Astrocyte (in vitro differentiated cells and primary cell): ENCODE measurements at regions not wholly inside any gene's neighbourhood (a gene's known extent, or its start where the extent isn't known, plus 50 kb on each side); places are given as distances from the start of the nearest gene placed in this dataset.

Experiments
- DNase-seq: peaks from one replicate; pipeline ENCODE4 v3.0.0-alpha.2; 2010; ENCODE audit warnings: low read depth
- FAIRE-seq: peaks from 2 replicates; lab custom pipeline; 2011; peaks lifted over from hg19 to GRCh38; lab: Jason Lieb, UNC
- H2AFZ ChIP-seq: 2 replicates; pipeline ENCODE4 v1.6.0; 2012; ENCODE audit warnings: low read depth, low read length, inconsistent platforms
- H3K27ac ChIP-seq: 2 replicates; pipeline ENCODE4 v1.5.1; 2011; ENCODE audit warnings: low read depth, low read length, inconsistent platforms
- H3K27me3 ChIP-seq: 2 replicates; pipeline ENCODE4 v1.6.0; 2011; ENCODE audit warnings: low read length, inconsistent platforms; ENCODE audit not compliant: insufficient read depth
- H3K36me3 ChIP-seq: 2 replicates; pipeline ENCODE4 v1.5.1; 2011; ENCODE audit warnings: low read length, inconsistent platforms; ENCODE audit not compliant: insufficient read depth
- H3K4me1 ChIP-seq: 2 replicates; pipeline ENCODE4 v1.5.1; 2011; ENCODE audit warnings: low read length, inconsistent platforms; ENCODE audit not compliant: insufficient read depth
- H3K4me2 ChIP-seq: 2 replicates; pipeline ENCODE4 v1.6.0; 2012; ENCODE audit warnings: low read length, inconsistent platforms
- H3K4me3 ChIP-seq: 2 replicates; pipeline ENCODE4 v1.5.1; 2011; ENCODE audit warnings: low read depth, mild to moderate bottlenecking, low read length, inconsistent platforms; ENCODE audit not compliant: insufficient read depth
- H3K79me2 ChIP-seq: 2 replicates; pipeline ENCODE4 v1.6.0; 2012; ENCODE audit warnings: mild to moderate bottlenecking, low read length, inconsistent platforms; ENCODE audit not compliant: insufficient read depth
- H3K9ac ChIP-seq: 2 replicates; pipeline ENCODE4 v1.6.0; 2012; ENCODE audit warnings: mild to moderate bottlenecking, low read length, inconsistent platforms
- H3K9me3 ChIP-seq: 2 replicates; pipeline ENCODE4 v1.5.1; 2012; ENCODE audit warnings: low read depth, mild to moderate bottlenecking, low read length, inconsistent platforms; ENCODE audit not compliant: insufficient read depth
- H4K20me1 ChIP-seq: 2 replicates; pipeline ENCODE4 v1.6.0; 2012; ENCODE audit warnings: low read length, inconsistent platforms; ENCODE audit not compliant: insufficient read depth
- H3K27ac Mint-ChIP-seq: one replicate; pipeline ENCODE4 v1.8.0; 2021; ENCODE audit warnings: mild to moderate bottlenecking, mixed read lengths; ENCODE audit not compliant: unreplicated experiment
- H3K27me3 Mint-ChIP-seq: one replicate; pipeline ENCODE4 v1.8.0; 2021; ENCODE audit warnings: low read depth, mixed read lengths; ENCODE audit not compliant: unreplicated experiment
- H3K36me3 Mint-ChIP-seq: one replicate; pipeline ENCODE4 v1.8.0; 2021; ENCODE audit warnings: low read depth, mixed read lengths; ENCODE audit not compliant: unreplicated experiment
- H3K4me1 Mint-ChIP-seq: one replicate; pipeline ENCODE4 v1.8.0; 2021; ENCODE audit warnings: low read depth, mixed read lengths; ENCODE audit not compliant: unreplicated experiment
- H3K4me3 Mint-ChIP-seq: one replicate; pipeline ENCODE4 v1.8.0; 2021; ENCODE audit warnings: mild to moderate bottlenecking, moderate library complexity, mixed read lengths; ENCODE audit not compliant: unreplicated experiment
- H3K9me3 Mint-ChIP-seq: one replicate; pipeline ENCODE4 v1.8.0; 2021; ENCODE audit warnings: mild to moderate bottlenecking, mixed read lengths; ENCODE audit not compliant: unreplicated experiment
- EZH2 ChIP-seq: IDR thresholded peaks from 2 replicates; pipeline ENCODE4 v1.6.1; 2012; ENCODE audit warnings: mild to moderate bottlenecking, low read length, inconsistent platforms; ENCODE audit not compliant: insufficient read depth
- TF ChIP-seq, protein P1 (sequence below): IDR thresholded peaks from 2 replicates; pipeline ENCODE4 v1.5.1; 2011; ENCODE audit warnings: low read depth, mild to moderate bottlenecking, inconsistent platforms, low read length, moderate library complexity; ENCODE audit not compliant: insufficient read depth

DNA sequence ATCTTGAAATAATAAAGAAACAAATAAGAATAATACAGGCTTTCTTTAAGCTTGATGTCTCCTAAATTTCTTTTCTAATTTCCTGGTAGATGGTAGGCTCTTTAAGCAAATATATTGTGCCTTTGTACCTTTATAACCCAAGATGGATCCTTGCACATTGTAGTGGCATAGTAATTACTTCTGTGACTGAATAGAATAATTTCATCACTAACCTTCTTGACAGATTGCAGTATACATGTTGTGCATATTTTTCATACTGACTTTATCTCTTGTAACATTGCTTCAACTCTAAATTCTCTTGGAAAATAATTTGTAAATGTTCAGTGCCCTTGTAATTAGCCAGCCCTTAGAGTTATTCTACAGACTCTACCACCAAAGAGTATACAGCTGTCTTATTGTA, 1433.8 kb upstream of the GBE1 start:
- H3K4me1 ChIP-seq = peaks cover 7% of the 10 kb centered on the region
- no peaks in the 10 kb centered on the region for H3K9me3 ChIP-seq
- H4K20me1 ChIP-seq = no peaks in the 10 kb centered on the region
- no peak overlapping the region for H2AFZ ChIP-seq
- H3K36me3 Mint-ChIP-seq = no peaks in the 10 kb centered on the region
- no peak overlapping the region for H3K4me3 Mint-ChIP-seq
- H3K4me3 ChIP-seq = no peak overlapping the region
- peaks cover 15% of the 10 kb centered on the region for H3K4me1 Mint-ChIP-seq
- H3K27ac Mint-ChIP-seq = no peak overlapping the region
- no peaks in the 10 kb centered on the region for H3K27me3 ChIP-seq
- TF ChIP-seq, protein P1, sequence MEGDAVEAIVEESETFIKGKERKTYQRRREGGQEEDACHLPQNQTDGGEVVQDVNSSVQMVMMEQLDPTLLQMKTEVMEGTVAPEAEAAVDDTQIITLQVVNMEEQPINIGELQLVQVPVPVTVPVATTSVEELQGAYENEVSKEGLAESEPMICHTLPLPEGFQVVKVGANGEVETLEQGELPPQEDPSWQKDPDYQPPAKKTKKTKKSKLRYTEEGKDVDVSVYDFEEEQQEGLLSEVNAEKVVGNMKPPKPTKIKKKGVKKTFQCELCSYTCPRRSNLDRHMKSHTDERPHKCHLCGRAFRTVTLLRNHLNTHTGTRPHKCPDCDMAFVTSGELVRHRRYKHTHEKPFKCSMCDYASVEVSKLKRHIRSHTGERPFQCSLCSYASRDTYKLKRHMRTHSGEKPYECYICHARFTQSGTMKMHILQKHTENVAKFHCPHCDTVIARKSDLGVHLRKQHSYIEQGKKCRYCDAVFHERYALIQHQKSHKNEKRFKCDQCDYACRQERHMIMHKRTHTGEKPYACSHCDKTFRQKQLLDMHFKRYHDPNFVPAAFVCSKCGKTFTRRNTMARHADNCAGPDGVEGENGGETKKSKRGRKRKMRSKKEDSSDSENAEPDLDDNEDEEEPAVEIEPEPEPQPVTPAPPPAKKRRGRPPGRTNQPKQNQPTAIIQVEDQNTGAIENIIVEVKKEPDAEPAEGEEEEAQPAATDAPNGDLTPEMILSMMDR = no peak
- TF ChIP-seq EZH2 = no peak
- no peaks in the 10 kb centered on the region for H3K27me3 Mint-ChIP-seq
- no peak overlapping the region for H3K4me2 ChIP-seq
- H3K9me3 Mint-ChIP-seq = no peaks in the 10 kb centered on the region
- DNase-seq = no peak
- no peak overlapping the region for H3K9ac ChIP-seq
- H3K27ac ChIP-seq = no peak overlapping the region
- no peaks in the 10 kb centered on the region for H3K36me3 ChIP-seq
- H3K79me2 ChIP-seq = no peaks in the 10 kb centered on the region
- FAIRE-seq = no peak

DNA sequence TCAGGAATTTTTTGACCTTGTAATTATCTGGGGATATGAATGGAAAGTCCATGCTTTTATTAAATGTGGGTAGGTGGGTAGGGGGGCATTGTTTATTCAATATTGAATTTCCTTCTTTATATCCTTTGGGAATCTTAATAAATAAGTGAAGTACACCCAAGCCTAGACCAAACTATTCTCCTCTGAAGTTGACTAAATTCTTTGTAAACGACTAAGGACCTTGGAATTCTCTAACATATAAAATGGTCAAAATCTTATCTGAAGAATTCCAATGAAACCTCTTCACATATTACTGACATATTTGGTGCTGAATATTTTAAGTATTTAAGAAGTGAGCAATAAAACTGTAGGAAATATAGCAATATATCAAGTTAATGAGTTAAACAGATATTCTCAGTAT, 1432.1 kb upstream of the GBE1 start:
- H2AFZ ChIP-seq = no peak overlapping the region
- TF ChIP-seq, protein P1 = no peak
- TF ChIP-seq EZH2 = no peak
- peaks cover 7% of the 10 kb centered on the region for H3K4me1 ChIP-seq
- DNase-seq (peak; percentile 67), FAIRE-seq (no peak)
- no peaks in the 10 kb centered on the region for H3K36me3 ChIP-seq
- Mint-ChIP-seq H3K4me1 (peaks cover 15% of the 10 kb centered on the region), H3K27ac (peak overlapping the region; percentile 82), H3K4me3 (no peak overlapping the region), H3K9me3 (no peaks in the 10 kb centered on the region), H3K36me3 (no peaks in the 10 kb centered on the region), H3K27me3 (no peaks in the 10 kb centered on the region)
- no peak overlapping the region for H3K27ac ChIP-seq
- peak overlapping the region; percentile 4 for H3K4me2 ChIP-seq
- no peaks in the 10 kb centered on the region for H3K9me3 ChIP-seq
- H4K20me1 ChIP-seq = no peaks in the 10 kb centered on the region
- H3K9ac ChIP-seq = no peak overlapping the region
- H3K79me2 ChIP-seq = no peaks in the 10 kb centered on the region
- H3K4me3 ChIP-seq = no peak overlapping the region
- no peaks in the 10 kb centered on the region for H3K27me3 ChIP-seq

DNA sequence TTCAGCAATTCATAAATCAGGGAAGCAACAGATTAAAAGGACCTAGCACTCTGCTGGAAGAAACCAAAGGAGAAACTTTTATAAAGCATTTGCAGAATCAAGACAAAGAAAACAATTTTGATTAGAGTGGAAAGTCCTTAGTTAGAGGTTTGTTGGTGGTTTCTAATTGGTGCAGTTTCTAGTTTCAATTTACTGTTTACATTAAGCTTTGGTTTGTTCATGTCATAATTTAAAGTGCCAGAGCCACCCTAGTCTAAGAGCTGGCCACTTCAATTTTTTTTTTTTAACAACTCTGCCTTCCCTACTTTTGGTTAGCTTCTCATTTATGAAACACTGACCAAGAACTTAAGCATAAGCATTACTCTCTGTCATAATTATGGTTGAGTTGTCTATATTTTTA, 1428.2 kb upstream of the GBE1 start:
- Mint-ChIP-seq H3K4me1 (peaks cover 15% of the 10 kb centered on the region), H3K27ac (no peak overlapping the region), H3K9me3 (peaks cover 8% of the 10 kb centered on the region), H3K4me3 (no peak overlapping the region), H3K36me3 (no peaks in the 10 kb centered on the region), H3K27me3 (no peaks in the 10 kb centered on the region)
- no peaks in the 10 kb centered on the region for H4K20me1 ChIP-seq
- H3K79me2 ChIP-seq = no peaks in the 10 kb centered on the region
- H2AFZ ChIP-seq = no peak overlapping the region
- H3K36me3 ChIP-seq = no peaks in the 10 kb centered on the region
- peaks cover 7% of the 10 kb centered on the region for H3K4me1 ChIP-seq
- FAIRE-seq (no peak), DNase-seq (no peak)
- no peak overlapping the region for H3K27ac ChIP-seq
- H3K9ac ChIP-seq = no peak overlapping the region
- H3K4me2 ChIP-seq = no peak overlapping the region
- TF ChIP-seq, protein P1 = no peak
- TF ChIP-seq EZH2 = no peak
- no peak overlapping the region for H3K4me3 ChIP-seq
- no peaks in the 10 kb centered on the region for H3K9me3 ChIP-seq
- H3K27me3 ChIP-seq = no peaks in the 10 kb centered on the region
